ENCODE measurements at regions not wholly inside any gene's neighbourhood (a gene's known extent, or its start where the extent isn't known, plus 50 kb on each side); places are given as distances from the start of the nearest gene placed in this dataset.

- no peak overlapping the region for H3K27ac ChIP-seq (ENCODE audit: low read depth, low read length)
- WGBS, 3 donors = 84 to 87% (median 86%) methylated on average over 19 of the region's 19 CpGs
These were observed 86.2 kb upstream of the RESF1 start for GRCh38 chr12:31872831-31873604.

GRCh38 chr12:31869972-31870371 lies 89.2 kb upstream of the RESF1 start:
- H3K27ac ChIP-seq (ENCODE audit: low read depth, low read length) = no peak overlapping the region
- 73 to 86% (median 84%) methylated on average over 2 of the region's 2 CpGs for WGBS, 3 donors

- WGBS, 3 donors = 13 to 31% (median 29%) methylated on average over 2 of the region's 2 CpGs
- no peak overlapping the region for H3K27ac ChIP-seq (ENCODE audit: low read depth, low read length)
These were observed 90.2 kb upstream of the RESF1 start for GRCh38 chr12:31868965-31869364.

- no peak overlapping the region for H3K27ac ChIP-seq (ENCODE audit: low read depth, low read length)
These were observed 91.9 kb upstream of the RESF1 start for GRCh38 chr12:31867292-31867691.

- H3K27ac ChIP-seq (ENCODE audit: low read depth, low read length) = no peak overlapping the region
- WGBS, 3 donors = 94 to 95% (median 94%) methylated on average over 3 of the region's 3 CpGs
These were observed 92.7 kb upstream of the RESF1 start for GRCh38 chr12:31866523-31866922.

GRCh38 chr12:31865023-31865422 lies 94.2 kb upstream of the RESF1 start:
- 65 to 84% (median 80%) methylated on average over 2 of the region's 2 CpGs for WGBS, 3 donors
- H3K27ac ChIP-seq (ENCODE audit: low read depth, low read length) = no peak overlapping the region

- no peak overlapping the region for H3K27ac ChIP-seq (ENCODE audit: low read depth, low read length)
- WGBS, 3 donors = 33 to 89% (median 71%) methylated on average over 2 of the region's 2 CpGs
These were observed 97.9 kb upstream of the RESF1 start for GRCh38 chr12:31861360-31861759.

- H3K27ac ChIP-seq (ENCODE audit: low read depth, low read length) = no peak overlapping the region
- 53 to 80% (median 60%) methylated on average over 4 of the region's 4 CpGs for WGBS, 3 donors
These were observed 98.8 kb upstream of the RESF1 start for GRCh38 chr12:31860401-31860800.

GRCh38 chr12:31859232-31859977 lies 99.8 kb upstream of the RESF1 start:
- no peak overlapping the region for H3K27ac ChIP-seq (ENCODE audit: low read depth, low read length)
- WGBS, 3 donors = 84 to 87% (median 85%) methylated on average over 13 of the region's 13 CpGs

- WGBS, 3 donors = 83 to 90% (median 84%) methylated on average over 5 of the region's 5 CpGs
- no peak overlapping the region for H3K27ac ChIP-seq (ENCODE audit: low read depth, low read length)
These were observed 103.8 kb upstream of the RESF1 start for GRCh38 chr12:31855427-31855826.

- no peak overlapping the region for H3K27ac ChIP-seq (ENCODE audit: low read depth, low read length)
These were observed 105.2 kb upstream of the RESF1 start for GRCh38 chr12:31853977-31854376.

- no peak overlapping the region for H3K27ac ChIP-seq (ENCODE audit: low read depth, low read length)
These were observed 105.7 kb upstream of the RESF1 start for GRCh38 chr12:31853520-31853919.

GRCh38 chr12:31850268-31850667 lies 108.9 kb upstream of the RESF1 start:
- 60 to 77% (median 74%) methylated on average over 3 of the region's 3 CpGs for WGBS, 3 donors
- no peak overlapping the region for H3K27ac ChIP-seq (ENCODE audit: low read depth, low read length)

- H3K27ac ChIP-seq (ENCODE audit: low read depth, low read length) = no peak overlapping the region
- WGBS, 3 donors = 69 to 91% (median 75%) methylated on average over 3 of the region's 3 CpGs
These were observed 110.0 kb upstream of the RESF1 start for GRCh38 chr12:31849090-31849687.

GRCh38 chr12:31846405-31846804 lies 112.8 kb upstream of the RESF1 start:
- H3K27ac ChIP-seq (ENCODE audit: low read depth, low read length) = no peak overlapping the region

- no peak overlapping the region for H3K27ac ChIP-seq (ENCODE audit: low read depth, low read length)
- WGBS, 3 donors = 47 to 72% (median 69%) methylated on average over 6 of the region's 6 CpGs
These were observed 113.4 kb upstream of the RESF1 start for GRCh38 chr12:31845613-31846322.

- H3K27ac ChIP-seq (ENCODE audit: low read depth, low read length) = no peak overlapping the region
- WGBS, 3 donors = 73 to 85% (median 73%) methylated on average over 6 of the region's 6 CpGs
These were observed 114.7 kb upstream of the AMN1 start for GRCh38 chr12:31843398-31844095.

GRCh38 chr12:31837913-31838312 lies 109.1 kb upstream of the AMN1 start:
- 94 to 96% (median 96%) methylated on average over 3 of the region's 3 CpGs for WGBS, 3 donors
- H3K27ac ChIP-seq (ENCODE audit: low read depth, low read length) = no peak overlapping the region
